ENCODE measurements at regions not wholly inside any gene's neighbourhood (a gene's known extent, or its start where the extent isn't known, plus 50 kb on each side); places are given as distances from the start of the nearest gene placed in this dataset.

DNA sequence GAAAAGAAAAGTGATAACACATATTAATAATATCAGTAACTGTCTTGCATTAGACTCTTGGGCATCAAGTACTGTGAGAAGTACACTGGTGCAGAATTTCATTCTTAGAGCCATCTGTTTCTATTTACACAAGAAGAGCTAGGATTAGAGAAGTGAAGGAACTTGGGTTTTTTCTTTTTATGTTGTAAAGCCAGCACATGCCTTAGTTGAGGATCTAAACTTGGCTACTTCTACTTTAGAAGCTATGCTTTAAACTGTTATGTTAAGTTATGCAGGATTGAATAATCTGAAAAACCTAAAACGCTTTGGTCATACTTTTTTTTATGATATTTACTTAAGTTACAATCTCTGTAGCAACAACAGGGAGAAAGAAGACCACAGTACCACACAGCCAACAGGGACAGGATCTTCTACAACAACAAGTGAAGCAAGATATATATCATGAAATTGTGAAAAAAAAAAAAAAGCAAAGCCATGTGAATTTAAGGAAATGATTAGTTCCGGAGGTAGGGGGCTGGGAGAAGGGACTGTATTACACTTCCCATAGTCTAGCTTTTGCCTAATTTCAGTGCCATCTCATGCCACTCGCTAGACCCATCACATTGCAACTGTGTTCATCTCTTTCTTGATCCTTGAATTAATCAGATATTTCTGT is 305.1 kb upstream of the GOT2 start:
- TF ChIP-seq, protein P1, sequence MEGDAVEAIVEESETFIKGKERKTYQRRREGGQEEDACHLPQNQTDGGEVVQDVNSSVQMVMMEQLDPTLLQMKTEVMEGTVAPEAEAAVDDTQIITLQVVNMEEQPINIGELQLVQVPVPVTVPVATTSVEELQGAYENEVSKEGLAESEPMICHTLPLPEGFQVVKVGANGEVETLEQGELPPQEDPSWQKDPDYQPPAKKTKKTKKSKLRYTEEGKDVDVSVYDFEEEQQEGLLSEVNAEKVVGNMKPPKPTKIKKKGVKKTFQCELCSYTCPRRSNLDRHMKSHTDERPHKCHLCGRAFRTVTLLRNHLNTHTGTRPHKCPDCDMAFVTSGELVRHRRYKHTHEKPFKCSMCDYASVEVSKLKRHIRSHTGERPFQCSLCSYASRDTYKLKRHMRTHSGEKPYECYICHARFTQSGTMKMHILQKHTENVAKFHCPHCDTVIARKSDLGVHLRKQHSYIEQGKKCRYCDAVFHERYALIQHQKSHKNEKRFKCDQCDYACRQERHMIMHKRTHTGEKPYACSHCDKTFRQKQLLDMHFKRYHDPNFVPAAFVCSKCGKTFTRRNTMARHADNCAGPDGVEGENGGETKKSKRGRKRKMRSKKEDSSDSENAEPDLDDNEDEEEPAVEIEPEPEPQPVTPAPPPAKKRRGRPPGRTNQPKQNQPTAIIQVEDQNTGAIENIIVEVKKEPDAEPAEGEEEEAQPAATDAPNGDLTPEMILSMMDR (IDR thresholded peaks at IDR 0.05): no peak
- TF ChIP-seq POLR2A (IDR thresholded peaks at IDR 0.05): no peak

Measured in lower leg skin (tissue), 3 donors.